NCI-H2171 treated with DMSO at 0.1 percent for 48 hours (cell line): ENCODE measurements at regions not wholly inside any gene's neighbourhood (a gene's known extent, or its start where the extent isn't known, plus 50 kb on each side); places are given as distances from the start of the nearest gene placed in this dataset.

Source experiments
- DNase-seq: peaks from one replicate; lab custom pipeline; 2025; lab: John Stamatoyannopoulos, UW

DNA sequence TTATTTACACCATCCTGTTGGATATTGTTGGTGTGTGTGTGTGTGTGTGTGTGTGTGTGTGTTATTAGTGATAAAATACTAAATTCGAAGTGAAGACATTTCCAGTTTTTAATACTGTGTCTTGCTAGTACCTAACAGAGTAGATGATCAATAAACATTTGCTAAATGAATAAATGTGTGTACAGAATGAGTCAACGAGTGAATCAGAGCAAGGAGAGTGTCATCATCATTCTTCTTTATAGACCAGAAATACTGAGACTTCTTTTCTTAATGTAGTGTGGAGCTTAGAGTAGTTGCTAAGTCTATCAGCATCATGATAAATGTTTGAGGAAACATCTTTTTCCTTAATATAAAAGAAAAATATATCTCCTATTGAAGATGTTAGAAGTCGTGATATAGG, 169.7 kb upstream of the SATB2 start:
- DNase-seq: no peak

DNA sequence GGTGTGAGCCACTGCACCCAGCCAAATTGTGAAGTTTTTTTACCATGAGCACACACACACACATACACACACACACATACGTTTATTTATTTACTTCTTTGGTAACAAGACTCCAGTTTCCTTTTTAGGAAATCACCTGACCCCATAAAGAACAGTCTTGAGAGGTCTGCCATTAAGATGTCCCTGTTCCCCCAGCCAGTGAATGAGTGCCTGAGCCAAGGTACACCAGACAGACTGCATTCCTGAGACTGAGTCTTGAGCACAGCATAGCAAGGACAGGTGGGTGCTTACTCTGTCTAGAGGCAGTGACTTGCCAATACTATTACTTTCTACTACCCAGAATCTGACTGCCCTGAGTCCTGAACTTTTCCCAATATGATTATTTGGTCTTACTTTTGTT, 167.2 kb upstream of the SATB2 start:
- no peak for DNase-seq

- DNase-seq: no peak
These were observed 154.9 kb upstream of the SATB2 start for GRCh38 chr2:199612509-199613130.

GRCh38 chr2:199607914-199608313, 150.2 kb upstream of the SATB2 start:
- DNase-seq: no peak

DNA sequence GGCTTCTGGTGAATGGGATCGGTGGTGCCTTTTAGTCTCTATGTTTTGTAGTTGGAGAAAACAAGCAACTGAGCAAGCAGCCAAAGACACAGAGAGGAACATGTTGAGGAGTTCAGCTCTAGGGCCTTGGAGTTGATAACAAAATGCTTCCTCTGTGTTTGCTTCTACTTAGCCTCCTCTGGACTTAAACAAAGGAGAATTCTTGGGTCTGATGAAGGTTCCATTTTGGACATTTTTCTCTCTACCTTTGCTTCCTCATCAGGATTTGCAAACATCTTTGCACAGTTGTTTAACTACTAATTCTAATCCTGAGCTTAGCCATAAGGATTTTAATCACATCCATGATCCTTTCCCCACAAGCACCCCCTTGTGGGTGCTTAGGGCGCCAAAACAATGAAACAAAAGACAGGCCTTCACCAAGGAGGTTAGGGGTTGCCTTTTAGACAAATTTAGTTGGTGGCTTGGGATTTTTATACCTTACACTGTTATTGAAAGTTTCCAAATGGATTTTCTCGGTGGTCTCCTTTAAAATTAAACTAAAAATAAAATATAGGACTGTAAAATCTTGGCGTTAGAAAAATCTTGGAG, 148.5 kb upstream of the SATB2 start:
- no peak for DNase-seq

- DNase-seq: no peak
These were observed 146.1 kb upstream of the SATB2 start for GRCh38 chr2:199603721-199604291.

- DNase-seq: no peak
These were observed 145.4 kb upstream of the SATB2 start for GRCh38 chr2:199602896-199603717.

DNA sequence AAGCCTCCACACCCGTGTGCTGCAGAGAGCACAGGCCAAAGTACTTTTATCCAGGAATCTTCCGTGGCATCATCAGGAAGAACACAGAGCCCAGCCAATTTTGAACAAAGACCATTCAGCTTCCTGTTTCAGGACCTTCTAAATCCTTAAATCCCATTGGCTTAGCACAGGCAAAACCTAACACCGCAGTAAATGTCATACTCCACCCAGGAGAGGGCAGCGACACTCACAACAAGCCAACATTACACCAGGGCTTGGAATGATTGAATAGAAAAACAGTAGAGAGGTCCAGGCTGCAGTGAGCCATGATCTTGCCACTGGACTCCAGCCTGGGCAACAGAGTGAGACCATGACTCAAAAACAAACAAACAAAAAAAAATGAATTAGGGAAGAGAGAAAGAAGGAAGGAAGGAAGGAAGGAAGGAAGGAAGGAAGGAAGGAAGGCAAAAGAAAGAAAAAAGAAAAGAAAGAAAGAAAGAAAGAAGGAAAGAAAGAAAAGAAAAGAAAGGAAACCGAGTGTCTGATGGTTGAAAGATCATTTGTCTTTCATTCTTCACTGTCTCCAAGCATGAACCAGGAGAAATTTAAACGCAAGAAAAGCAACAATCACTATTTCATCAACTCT, 144.6 kb upstream of the SATB2 start:
- peak; percentile 5 for DNase-seq

- DNase-seq: peak; percentile 48
These were observed 138.8 kb upstream of the SATB2 start for GRCh38 chr2:199596549-199596948.

GRCh38 chr2:199594443-199594842, 136.7 kb upstream of the SATB2 start:
- no peak for DNase-seq

DNA sequence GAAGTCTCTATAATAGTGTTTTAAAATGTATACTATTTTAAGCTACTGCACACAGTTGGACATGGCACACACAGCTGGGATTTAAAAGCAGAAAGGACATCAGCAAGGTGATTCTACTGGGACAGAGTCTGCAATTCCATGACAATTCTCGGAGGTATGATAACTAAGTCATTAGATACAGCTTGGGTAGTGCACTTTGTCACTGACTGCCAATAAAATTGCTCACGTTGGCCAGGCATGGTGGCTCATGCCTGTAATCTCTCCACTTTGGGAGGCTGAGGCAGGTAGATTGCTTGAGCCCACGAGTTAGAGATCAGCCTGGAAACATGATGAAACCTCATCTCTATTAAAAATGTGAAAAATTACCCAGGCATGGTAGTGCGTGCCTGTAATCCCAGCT, 134.1 kb upstream of the SATB2 start:
- no peak for DNase-seq

- DNase-seq: no peak
These were observed 132.8 kb upstream of the SATB2 start for GRCh38 chr2:199590321-199591203.

- no peak for DNase-seq
These were observed 131.6 kb upstream of the SATB2 start for GRCh38 chr2:199589306-199589705.

GRCh38 chr2:199588054-199588453, 130.3 kb upstream of the SATB2 start:
- no peak for DNase-seq

GRCh38 chr2:199586646-199587045, 128.9 kb upstream of the SATB2 start:
- DNase-seq: no peak

- no peak for DNase-seq
These were observed 125.9 kb upstream of the SATB2 start for GRCh38 chr2:199583676-199584075.

DNA sequence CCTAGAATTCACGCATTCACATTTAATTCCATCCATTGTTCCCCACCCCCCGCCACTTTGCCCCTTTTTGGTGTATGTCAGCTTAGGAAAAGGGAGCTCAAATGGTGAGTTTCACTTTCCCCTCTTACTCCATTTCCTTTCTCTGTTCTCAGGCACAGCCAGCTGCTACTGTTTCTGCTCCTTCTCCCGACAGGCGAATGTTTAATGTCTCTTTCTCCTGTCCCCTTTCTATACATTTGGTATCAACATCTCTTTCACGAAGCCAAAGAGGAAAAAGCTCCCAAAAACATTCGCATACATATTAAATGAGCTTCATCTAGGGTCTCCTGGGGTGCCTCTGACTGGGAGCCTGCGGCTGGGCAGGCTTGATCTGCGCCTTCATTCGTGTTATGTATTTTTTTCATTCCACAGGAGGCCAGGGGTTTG, 124.2 kb upstream of the SATB2 start:
- no peak for DNase-seq

DNA sequence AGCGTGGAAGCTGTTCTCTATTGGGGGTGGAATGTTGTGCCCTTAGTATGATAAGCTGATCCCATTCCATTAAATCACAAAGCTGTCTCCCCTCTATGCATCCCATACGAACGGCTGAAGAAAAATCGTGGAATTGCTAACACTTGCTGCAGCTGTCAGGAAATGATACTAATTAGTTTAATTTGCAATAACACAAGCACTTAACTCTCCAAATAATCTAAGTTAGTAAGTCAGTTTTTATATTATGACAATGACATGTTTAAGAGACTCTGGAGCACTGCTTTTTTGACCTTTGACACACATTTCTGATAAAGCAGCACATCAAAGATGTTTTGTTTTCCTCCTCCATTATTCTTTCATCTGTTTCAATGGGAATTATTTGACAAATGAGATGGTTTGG, 123.7 kb upstream of the SATB2 start:
- DNase-seq: no peak

- DNase-seq: no peak
These were observed 117.7 kb upstream of the SATB2 start for GRCh38 chr2:199575416-199575815.

DNA sequence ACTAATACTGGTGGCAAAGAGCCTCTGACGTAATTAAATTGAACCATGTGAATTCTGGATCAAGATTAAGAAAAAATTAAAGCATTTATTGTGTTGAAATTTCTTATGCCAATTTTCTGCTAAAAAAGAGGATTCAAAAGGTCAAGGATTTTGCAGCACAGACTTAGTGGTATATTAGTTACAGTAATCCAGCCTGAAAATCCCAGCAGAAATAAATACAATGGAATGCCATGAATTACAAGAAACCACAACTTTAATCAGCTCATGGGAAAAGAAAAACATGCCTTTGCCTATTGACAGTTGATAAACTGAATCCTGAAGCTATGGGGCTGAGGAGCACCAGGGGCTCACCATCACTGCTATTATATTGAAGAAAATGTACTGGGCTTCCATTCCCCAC, 114.8 kb upstream of the SATB2 start:
- DNase-seq: no peak

GRCh38 chr2:199570934-199571333, 113.2 kb upstream of the SATB2 start:
- no peak for DNase-seq

GRCh38 chr2:199569336-199569735, 111.6 kb upstream of the SATB2 start:
- no peak for DNase-seq
